SK-N-MC (cell line): ENCODE measurements at regions not wholly inside any gene's neighbourhood (a gene's known extent, or its start where the extent isn't known, plus 50 kb on each side); places are given as distances from the start of the nearest gene placed in this dataset.

Experiments used
- EZH2 ChIP-seq: fragments of 200-600 bp; sonication (generic); IDR thresholded peaks from one replicate; pipeline ENCODE4 v1.6.1; 2017; ENCODE audit warnings: antibody characterized with exemption
- FOXP2 ChIP-seq: optimal IDR thresholded peaks from 2 replicates; pipeline ENCODE3; 2011; ENCODE audit warnings: mild to moderate bottlenecking, moderate library complexity; ENCODE audit not compliant: insufficient read depth; ENCODE audit errors: extremely low read length, control extremely low read depth
- POLR2AphosphoS5 ChIP-seq: IDR thresholded peaks from 2 replicates; pipeline ENCODE4 v1.6.1; 2012; ENCODE audit warnings: mild to moderate bottlenecking, low read depth, low read length, borderline replicate concordance

- TF ChIP-seq POLR2AphosphoS5 (no peak), EZH2 (no peak), FOXP2 (no peak)
Measured at GRCh38 chr7:145490356-145490755, 626.2 kb upstream of the CNTNAP2 start.
